H1 (cell line): ENCODE measurements at regions not wholly inside any gene's neighbourhood (a gene's known extent, or its start where the extent isn't known, plus 50 kb on each side); places are given as distances from the start of the nearest gene placed in this dataset.
A peak's percentile ranks its signal among the peaks of the same experiment; 100 is the strongest.

Experiments used
- CEBPB ChIP-seq: IDR thresholded peaks from 2 replicates; pipeline ENCODE4 v1.6.1; 2012; ENCODE audit warnings: low read depth, low read length
- SP1 ChIP-seq: IDR thresholded peaks from 2 replicates; pipeline ENCODE4 v1.6.1; 2011; ENCODE audit warnings: low read depth, low read length
- SUZ12 ChIP-seq: fragments of 200-600 bp; sonication (generic); IDR thresholded peaks from 2 replicates; pipeline ENCODE4 v1.6.1; 2012; ENCODE audit warnings: mild to moderate bottlenecking, inconsistent platforms, low read length, moderate library complexity, mixed read lengths
- TF ChIP-seq, protein P1 (sequence below): fragments of 300-600 bp; sonication (generic); IDR thresholded peaks from 2 replicates; pipeline ENCODE4 v1.7.1; 2012; ENCODE audit warnings: low read length, moderate library complexity, mild to moderate bottlenecking, inconsistent platforms; ENCODE audit not compliant: insufficient replicate concordance
- TF ChIP-seq, protein P2 (sequence below): IDR thresholded peaks from 2 replicates; pipeline ENCODE4 v1.6.1; 2012; ENCODE audit warnings: inconsistent platforms

DNA sequence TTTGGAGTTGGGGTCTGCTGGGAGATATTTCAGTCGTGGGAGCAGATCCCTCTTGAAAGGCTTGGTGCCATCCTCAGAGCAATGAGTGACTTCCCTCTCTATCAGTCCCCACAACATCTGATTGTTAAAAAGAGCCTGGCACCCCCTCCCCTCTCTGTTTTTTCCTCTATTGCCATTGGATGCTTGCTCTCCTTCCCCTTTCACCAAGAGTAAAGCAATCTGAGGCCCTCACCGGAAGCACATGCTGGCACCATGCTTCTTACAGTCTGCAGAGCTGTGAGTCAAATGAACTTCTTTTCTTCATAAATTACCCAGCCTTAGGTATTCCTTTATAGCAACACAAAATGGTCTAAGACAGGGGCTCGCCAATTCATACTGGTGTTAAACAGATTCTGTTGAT, 99.1 kb upstream of the CCND2 start (continued):
- TF ChIP-seq, protein P1, sequence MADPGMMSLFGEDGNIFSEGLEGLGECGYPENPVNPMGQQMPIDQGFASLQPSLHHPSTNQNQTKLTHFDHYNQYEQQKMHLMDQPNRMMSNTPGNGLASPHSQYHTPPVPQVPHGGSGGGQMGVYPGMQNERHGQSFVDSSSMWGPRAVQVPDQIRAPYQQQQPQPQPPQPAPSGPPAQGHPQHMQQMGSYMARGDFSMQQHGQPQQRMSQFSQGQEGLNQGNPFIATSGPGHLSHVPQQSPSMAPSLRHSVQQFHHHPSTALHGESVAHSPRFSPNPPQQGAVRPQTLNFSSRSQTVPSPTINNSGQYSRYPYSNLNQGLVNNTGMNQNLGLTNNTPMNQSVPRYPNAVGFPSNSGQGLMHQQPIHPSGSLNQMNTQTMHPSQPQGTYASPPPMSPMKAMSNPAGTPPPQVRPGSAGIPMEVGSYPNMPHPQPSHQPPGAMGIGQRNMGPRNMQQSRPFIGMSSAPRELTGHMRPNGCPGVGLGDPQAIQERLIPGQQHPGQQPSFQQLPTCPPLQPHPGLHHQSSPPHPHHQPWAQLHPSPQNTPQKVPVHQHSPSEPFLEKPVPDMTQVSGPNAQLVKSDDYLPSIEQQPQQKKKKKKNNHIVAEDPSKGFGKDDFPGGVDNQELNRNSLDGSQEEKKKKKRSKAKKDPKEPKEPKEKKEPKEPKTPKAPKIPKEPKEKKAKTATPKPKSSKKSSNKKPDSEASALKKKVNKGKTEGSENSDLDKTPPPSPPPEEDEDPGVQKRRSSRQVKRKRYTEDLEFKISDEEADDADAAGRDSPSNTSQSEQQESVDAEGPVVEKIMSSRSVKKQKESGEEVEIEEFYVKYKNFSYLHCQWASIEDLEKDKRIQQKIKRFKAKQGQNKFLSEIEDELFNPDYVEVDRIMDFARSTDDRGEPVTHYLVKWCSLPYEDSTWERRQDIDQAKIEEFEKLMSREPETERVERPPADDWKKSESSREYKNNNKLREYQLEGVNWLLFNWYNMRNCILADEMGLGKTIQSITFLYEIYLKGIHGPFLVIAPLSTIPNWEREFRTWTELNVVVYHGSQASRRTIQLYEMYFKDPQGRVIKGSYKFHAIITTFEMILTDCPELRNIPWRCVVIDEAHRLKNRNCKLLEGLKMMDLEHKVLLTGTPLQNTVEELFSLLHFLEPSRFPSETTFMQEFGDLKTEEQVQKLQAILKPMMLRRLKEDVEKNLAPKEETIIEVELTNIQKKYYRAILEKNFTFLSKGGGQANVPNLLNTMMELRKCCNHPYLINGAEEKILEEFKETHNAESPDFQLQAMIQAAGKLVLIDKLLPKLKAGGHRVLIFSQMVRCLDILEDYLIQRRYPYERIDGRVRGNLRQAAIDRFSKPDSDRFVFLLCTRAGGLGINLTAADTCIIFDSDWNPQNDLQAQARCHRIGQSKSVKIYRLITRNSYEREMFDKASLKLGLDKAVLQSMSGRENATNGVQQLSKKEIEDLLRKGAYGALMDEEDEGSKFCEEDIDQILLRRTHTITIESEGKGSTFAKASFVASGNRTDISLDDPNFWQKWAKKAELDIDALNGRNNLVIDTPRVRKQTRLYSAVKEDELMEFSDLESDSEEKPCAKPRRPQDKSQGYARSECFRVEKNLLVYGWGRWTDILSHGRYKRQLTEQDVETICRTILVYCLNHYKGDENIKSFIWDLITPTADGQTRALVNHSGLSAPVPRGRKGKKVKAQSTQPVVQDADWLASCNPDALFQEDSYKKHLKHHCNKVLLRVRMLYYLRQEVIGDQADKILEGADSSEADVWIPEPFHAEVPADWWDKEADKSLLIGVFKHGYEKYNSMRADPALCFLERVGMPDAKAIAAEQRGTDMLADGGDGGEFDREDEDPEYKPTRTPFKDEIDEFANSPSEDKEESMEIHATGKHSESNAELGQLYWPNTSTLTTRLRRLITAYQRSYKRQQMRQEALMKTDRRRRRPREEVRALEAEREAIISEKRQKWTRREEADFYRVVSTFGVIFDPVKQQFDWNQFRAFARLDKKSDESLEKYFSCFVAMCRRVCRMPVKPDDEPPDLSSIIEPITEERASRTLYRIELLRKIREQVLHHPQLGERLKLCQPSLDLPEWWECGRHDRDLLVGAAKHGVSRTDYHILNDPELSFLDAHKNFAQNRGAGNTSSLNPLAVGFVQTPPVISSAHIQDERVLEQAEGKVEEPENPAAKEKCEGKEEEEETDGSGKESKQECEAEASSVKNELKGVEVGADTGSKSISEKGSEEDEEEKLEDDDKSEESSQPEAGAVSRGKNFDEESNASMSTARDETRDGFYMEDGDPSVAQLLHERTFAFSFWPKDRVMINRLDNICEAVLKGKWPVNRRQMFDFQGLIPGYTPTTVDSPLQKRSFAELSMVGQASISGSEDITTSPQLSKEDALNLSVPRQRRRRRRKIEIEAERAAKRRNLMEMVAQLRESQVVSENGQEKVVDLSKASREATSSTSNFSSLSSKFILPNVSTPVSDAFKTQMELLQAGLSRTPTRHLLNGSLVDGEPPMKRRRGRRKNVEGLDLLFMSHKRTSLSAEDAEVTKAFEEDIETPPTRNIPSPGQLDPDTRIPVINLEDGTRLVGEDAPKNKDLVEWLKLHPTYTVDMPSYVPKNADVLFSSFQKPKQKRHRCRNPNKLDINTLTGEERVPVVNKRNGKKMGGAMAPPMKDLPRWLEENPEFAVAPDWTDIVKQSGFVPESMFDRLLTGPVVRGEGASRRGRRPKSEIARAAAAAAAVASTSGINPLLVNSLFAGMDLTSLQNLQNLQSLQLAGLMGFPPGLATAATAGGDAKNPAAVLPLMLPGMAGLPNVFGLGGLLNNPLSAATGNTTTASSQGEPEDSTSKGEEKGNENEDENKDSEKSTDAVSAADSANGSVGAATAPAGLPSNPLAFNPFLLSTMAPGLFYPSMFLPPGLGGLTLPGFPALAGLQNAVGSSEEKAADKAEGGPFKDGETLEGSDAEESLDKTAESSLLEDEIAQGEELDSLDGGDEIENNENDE: no peak
- TF ChIP-seq CEBPB: no peak
- no peak for TF ChIP-seq SUZ12
- TF ChIP-seq, protein P2, sequence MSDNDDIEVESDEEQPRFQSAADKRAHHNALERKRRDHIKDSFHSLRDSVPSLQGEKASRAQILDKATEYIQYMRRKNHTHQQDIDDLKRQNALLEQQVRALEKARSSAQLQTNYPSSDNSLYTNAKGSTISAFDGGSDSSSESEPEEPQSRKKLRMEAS: peak; percentile 71
- TF ChIP-seq SP1: no peak
- TF ChIP-seq, all 59 proteins: peak for 2
